H1 (cell line): ENCODE measurements at regions not wholly inside any gene's neighbourhood (a gene's known extent, or its start where the extent isn't known, plus 50 kb on each side); places are given as distances from the start of the nearest gene placed in this dataset.
A peak's percentile ranks its signal among the peaks of the same experiment; 100 is the strongest.

Experiments used
- CTCF ChIA-PET: fragments of 300-600 bp; sonication (Branson Sonifier 250); formaldehyde crosslinking; loops from one replicate; lab custom pipeline; 2021; ENCODE audit not compliant: partially characterized antibody; lab: Charles Lee
- POLR2A ChIA-PET: fragments of 300-600 bp; sonication (Branson Sonifier 250); formaldehyde crosslinking; loops from one replicate; lab custom pipeline; 2021; ENCODE audit warnings: inconsistent platforms; ENCODE audit not compliant: partially characterized antibody; lab: Charles Lee
- DNase-seq, 2 experiments: peaks; one replicate each; pipeline versions ENCODE4 v3.0.0 to v3.0.0-alpha.2; 2010 to 2022; ENCODE audit warnings: low spot score in 2 of 2, low read depth in 1 of 2, mixed read lengths in 1 of 2
- FAIRE-seq: peaks from 2 replicates; lab custom pipeline; 2011; peaks lifted over from hg19 to GRCh38; lab: Jason Lieb, UNC
- H2AFZ ChIP-seq: 2 replicates; pipeline ENCODE4 v1.8.1; 2012; ENCODE audit warnings: low read length, inconsistent platforms
- H2AK5ac ChIP-seq: 2 replicates; pipeline ENCODE4 v1.6.1; 2013; ENCODE audit warnings: low read depth, low read length
- H2BK120ac ChIP-seq: replicated peaks from 2 replicates; pipeline ENCODE3; 2013; ENCODE audit warnings: low read depth, low read length, inconsistent platforms
- H2BK12ac ChIP-seq: 2 replicates; pipeline ENCODE4 v1.6.1; 2013; ENCODE audit warnings: low read depth, low read length
- H2BK15ac ChIP-seq: 2 replicates; pipeline ENCODE4 v1.6.1; 2013; ENCODE audit warnings: low read length
- H2BK20ac ChIP-seq: 2 replicates; pipeline ENCODE4 v1.6.1; 2013; ENCODE audit warnings: low read length
- H2BK5ac ChIP-seq: 2 replicates; pipeline ENCODE4 v1.6.1; 2013; ENCODE audit warnings: low read depth, low read length
- H3K14ac ChIP-seq: 2 replicates; pipeline ENCODE4 v1.6.1; 2013; ENCODE audit warnings: inconsistent platforms; ENCODE audit not compliant: insufficient read length
- H3K18ac ChIP-seq: 2 replicates; pipeline ENCODE4 v1.6.1; 2013; ENCODE audit warnings: low read length; ENCODE audit errors: extremely low read depth
- H3K23ac ChIP-seq: 2 replicates; pipeline ENCODE4 v1.6.1; 2013; ENCODE audit warnings: inconsistent platforms; ENCODE audit not compliant: insufficient read length
- H3K23me2 ChIP-seq: 2 replicates; pipeline ENCODE4 v1.6.1; 2013; ENCODE audit warnings: low read depth, low read length
- H3K27ac ChIP-seq: 2 replicates; pipeline ENCODE4 v1.6.1; 2011; ENCODE audit warnings: low read depth, low read length, inconsistent platforms
- H3K27me3 ChIP-seq, 4 experiments: replicated peaks in 1 of 4; 1 replicate in 1 of 4; 2 replicates in 3 of 4; pipeline versions ENCODE4 v1.6.1 to v1.8.1; 2011 to 2013; ENCODE audit warnings: low read length in 3 of 4, mild to moderate bottlenecking in 3 of 4, inconsistent platforms in 2 of 4, mixed read lengths in 2 of 4, moderate library complexity in 1 of 4; ENCODE audit not compliant: control insufficient read depth in 3 of 4, insufficient read depth in 3 of 4; ENCODE audit errors: extremely low read depth in 1 of 4
- H3K36me3 ChIP-seq, 4 experiments: 2 replicates each; pipeline versions ENCODE4 v1.6.1 to v1.8.1; 2011 to 2013; ENCODE audit warnings: mild to moderate bottlenecking in 4 of 4, low read length in 3 of 4, moderate library complexity in 2 of 4, control low read depth in 1 of 4, inconsistent platforms in 1 of 4; ENCODE audit not compliant: insufficient read depth in 4 of 4, control insufficient read depth in 2 of 4
- H3K4ac ChIP-seq: replicated peaks from 2 replicates; pipeline ENCODE3; 2013; ENCODE audit warnings: low read length, low read depth, mixed read lengths, inconsistent platforms; ENCODE audit not compliant: insufficient read length
- H3K4me1 ChIP-seq, 4 experiments: replicated peaks in 1 of 4; 1 replicate in 1 of 4; 2 replicates in 3 of 4; pipeline versions ENCODE4 v1.6.1 to v1.8.1; 2011 to 2013; ENCODE audit warnings: low read length in 3 of 4, inconsistent platforms in 2 of 4, mixed read lengths in 1 of 4; ENCODE audit not compliant: insufficient read depth in 4 of 4, control insufficient read depth in 3 of 4
- H3K4me2 ChIP-seq, 2 experiments: 2 replicates each; pipeline versions ENCODE4 v1.6.1 to v1.8.1; 2011 to 2013; ENCODE audit warnings: low read depth in 2 of 2, low read length in 2 of 2, control low read depth in 1 of 2, inconsistent platforms in 1 of 2, mild to moderate bottlenecking in 1 of 2; ENCODE audit not compliant: insufficient read depth in 1 of 2
- H3K4me3 ChIP-seq, 4 experiments: fragments of 200-600, 300-600 bp in 1 of 4; sonication (generic), shearing (Covaris generic), sonication (Bioruptor Twin) in 1 of 4; 2 replicates each; pipeline versions ENCODE4 v1.5.1 to v1.8.1; 2011 to 2016; ENCODE audit warnings: low read length in 4 of 4, low read depth in 3 of 4, control low read depth in 2 of 4, inconsistent platforms in 2 of 4, mild to moderate bottlenecking in 2 of 4, mixed read lengths in 1 of 4, moderate library complexity in 1 of 4; ENCODE audit not compliant: insufficient read depth in 2 of 4; ENCODE audit errors: extremely low read depth in 1 of 4
- H3K56ac ChIP-seq: replicated peaks from 2 replicates; pipeline ENCODE3; 2013; ENCODE audit warnings: low read depth, mild to moderate bottlenecking, mixed read lengths, low read length, inconsistent platforms; ENCODE audit not compliant: insufficient read length
- H3K79me1 ChIP-seq: 2 replicates; pipeline ENCODE4 v1.6.1; 2013; ENCODE audit warnings: low read depth, low read length, control low read depth
- H3K79me2 ChIP-seq, 2 experiments: 2 replicates each; pipeline versions ENCODE4 v1.6.1 to v1.8.1; 2012 to 2013; ENCODE audit warnings: low read length in 2 of 2, mild to moderate bottlenecking in 2 of 2, inconsistent platforms in 1 of 2; ENCODE audit not compliant: insufficient read depth in 2 of 2, control insufficient read depth in 1 of 2
- H3K9ac ChIP-seq, 4 experiments: replicated peaks in 1 of 4; 1 replicate in 1 of 4; 2 replicates in 3 of 4; pipeline versions ENCODE4 v1.6.1 to v1.8.1; 2011 to 2013; ENCODE audit warnings: low read depth in 3 of 4, low read length in 3 of 4, control low read depth in 2 of 4, mild to moderate bottlenecking in 2 of 4, moderate library complexity in 2 of 4, inconsistent platforms in 1 of 4; ENCODE audit errors: extremely low read depth in 1 of 4
- H3K9me3 ChIP-seq, 2 experiments: 2 replicates each; pipeline versions ENCODE4 v1.6.1 to v1.8.1; 2012 to 2013; ENCODE audit warnings: mild to moderate bottlenecking in 2 of 2, moderate library complexity in 2 of 2, control low read depth in 1 of 2, inconsistent platforms in 1 of 2, low read depth in 1 of 2, low read length in 1 of 2, mixed read lengths in 1 of 2; ENCODE audit not compliant: insufficient read depth in 2 of 2
- H4K20me1 ChIP-seq, 2 experiments: replicated peaks in 1 of 2; 2 replicates each; pipeline versions ENCODE3 to v1.8.1; 2011 to 2013; ENCODE audit warnings: inconsistent platforms in 2 of 2, low read length in 2 of 2, mild to moderate bottlenecking in 1 of 2; ENCODE audit not compliant: insufficient read depth in 2 of 2, control insufficient read depth in 1 of 2
- H4K5ac ChIP-seq: 2 replicates; pipeline ENCODE4 v1.6.1; 2013; ENCODE audit warnings: low read length, low read depth, mixed read lengths, inconsistent platforms; ENCODE audit not compliant: insufficient read length
- H4K8ac ChIP-seq: 2 replicates; pipeline ENCODE4 v1.8.0; 2013; ENCODE audit warnings: mild to moderate bottlenecking, moderate library complexity, low read length, inconsistent platforms; ENCODE audit not compliant: insufficient read depth; ENCODE audit errors: extremely low read depth
- H4K91ac ChIP-seq: replicated peaks from 2 replicates; pipeline ENCODE3; 2013; ENCODE audit warnings: low read length, mixed read lengths, inconsistent platforms; ENCODE audit not compliant: insufficient read length
- ATF3 ChIP-seq: IDR thresholded peaks from 2 replicates; pipeline ENCODE4 v1.6.1; 2011; ENCODE audit warnings: low read depth, mild to moderate bottlenecking, low read length; ENCODE audit not compliant: insufficient read depth
- GABPA ChIP-seq: IDR thresholded peaks from 2 replicates; pipeline ENCODE4 v1.6.1; 2011; ENCODE audit warnings: mild to moderate bottlenecking, low read length, moderate library complexity, borderline replicate concordance; ENCODE audit not compliant: insufficient read depth
- JUN ChIP-seq: IDR thresholded peaks from 2 replicates; pipeline ENCODE4 v1.6.1; 2011; ENCODE audit warnings: low read depth, mild to moderate bottlenecking, improper control_type of control experiment, low read length
- PHF8 ChIP-seq: fragments of 200-600 bp; sonication (generic); conservative IDR thresholded peaks from 2 replicates; pipeline ENCODE4 v1.7.1; 2012; ENCODE audit warnings: low read depth, mild to moderate bottlenecking, inconsistent platforms, low read length, moderate library complexity
- RNF2 ChIP-seq: fragments of 200-900, 300-1000 bp; sonication (generic); IDR thresholded peaks from 2 replicates; pipeline ENCODE4 v1.7.1; 2016; ENCODE audit warnings: borderline replicate concordance, low read depth, mild to moderate bottlenecking, antibody characterized with exemption, low read length; ENCODE audit not compliant: poor library complexity, severe bottlenecking; ENCODE audit errors: missing control alignments
- SAP30 ChIP-seq: fragments of 300-600 bp; sonication (generic); IDR thresholded peaks from 2 replicates; pipeline ENCODE4 v1.7.1; 2012; ENCODE audit warnings: low read length, moderate library complexity, mild to moderate bottlenecking, inconsistent platforms; ENCODE audit not compliant: insufficient read depth, insufficient replicate concordance
- SRF ChIP-seq: IDR thresholded peaks from 2 replicates; pipeline ENCODE4 v1.6.1; 2011; ENCODE audit warnings: mild to moderate bottlenecking, low read depth, low read length, moderate library complexity
- SUZ12 ChIP-seq: fragments of 200-600 bp; sonication (generic); IDR thresholded peaks from 2 replicates; pipeline ENCODE4 v1.6.1; 2012; ENCODE audit warnings: mild to moderate bottlenecking, inconsistent platforms, low read length, moderate library complexity, mixed read lengths
- TAF1 ChIP-seq: IDR thresholded peaks from 2 replicates; pipeline ENCODE4 v1.6.1; 2011; ENCODE audit warnings: mild to moderate bottlenecking, low read depth, low read length
- TCF12 ChIP-seq: IDR thresholded peaks from 2 replicates; pipeline ENCODE4 v1.6.1; 2011; ENCODE audit warnings: low read depth, mild to moderate bottlenecking, low read length
- USF2 ChIP-seq: IDR thresholded peaks from 2 replicates; pipeline ENCODE4 v1.6.1; 2011; ENCODE audit warnings: low read length, improper control_type of control experiment
- ZNF274 ChIP-seq: IDR thresholded peaks from 2 replicates; pipeline ENCODE4 v1.7.0; 2012; ENCODE audit warnings: low read length, borderline replicate concordance; ENCODE audit errors: extremely low read depth
- WGBS, 2 experiments: shearing (Covaris generic) in 1 of 2; methylation state at CpG; one replicate each; pipeline versions ENCODE4 v1.1.6 to v1.1.7; 2013 to 2015; ENCODE audit warnings: low lambda C conversion rate in 2 of 2, mixed read lengths in 2 of 2, inconsistent platforms in 1 of 2, low coverage in 1 of 2, missing lambda C conversion rate in 1 of 2; ENCODE audit not compliant: insufficient replicate concordance in 2 of 2, insufficient coverage in 1 of 2, insufficient read length in 1 of 2; ENCODE audit errors: extremely low coverage in 1 of 2, missing lambda C conversion rate in 1 of 2; 5-methylcytosine and 5-hydroxymethylcytosine counted together

- FAIRE-seq (no peak), DNase-seq (no peak)
- 84% methylated on average over 5 of the region's 5 CpGs; no CpG with 5 or more reads in 1 of the 2 experiments for WGBS, 2 experiments
- H4K8ac ChIP-seq: no peak overlapping the region
- H3K27me3 ChIP-seq: no peaks in the 10 kb centered on the region
- H3K79me2 ChIP-seq: no peaks in the 10 kb centered on the region
- H3K27ac ChIP-seq: no peak overlapping the region
- CTCF ChIA-PET: interaction anchor here (0.9 to 1.6 kb wide), 4 partner anchors 9 to 30 kb away, joined by 3 to 4 read pairs (median 3); no protein-coding TSS in a partner anchor
- 0 out of 2 replicates have a peak overlapping the region, but pooled peaks have one; percentile 3 for H2BK12ac ChIP-seq
- H3K23ac ChIP-seq: no peak overlapping the region
- peaks cover 4 to 6% (median 5%) of the 10 kb centered on the region in 4 experiments; a peak in 5 of 7 replicates for H3K4me1 ChIP-seq
- H4K5ac ChIP-seq: no peak overlapping the region
- no peak overlapping the region for H4K91ac ChIP-seq
- H3K4me3 ChIP-seq: no peak overlapping the region
- H3K14ac ChIP-seq: no peak overlapping the region
- no peaks in the 10 kb centered on the region for H3K23me2 ChIP-seq
- H4K20me1 ChIP-seq: no peaks in the 10 kb centered on the region
- no peak overlapping the region for H2BK15ac ChIP-seq
- H2AFZ ChIP-seq: 0 out of 2 replicates have a peak overlapping the region, but pooled peaks have one; percentile 46
- no peak overlapping the region for H2BK20ac ChIP-seq
- POLR2A ChIA-PET: interaction anchor here (0.6 kb wide), 1 partner anchor 125 kb away, joined by 3 read pairs; no protein-coding TSS in a partner anchor
- no peak overlapping the region for H2AK5ac ChIP-seq
- H3K36me3 ChIP-seq: no peaks in the 10 kb centered on the region
- H2BK120ac ChIP-seq: no peak overlapping the region
- H3K9ac ChIP-seq: no peak overlapping the region; a peak in 1 of 7 replicates
- H3K79me1 ChIP-seq: no peaks in the 10 kb centered on the region
- H3K56ac ChIP-seq: no peak overlapping the region
- no peak overlapping the region for H3K4ac ChIP-seq
- peaks cover 2 to 4% of the 10 kb centered on the region in 2 experiments; a peak in 2 of 4 replicates for H3K9me3 ChIP-seq
- H2BK5ac ChIP-seq: no peak overlapping the region
- H3K18ac ChIP-seq: no peak overlapping the region
- no peak overlapping the region for H3K4me2 ChIP-seq
- TF ChIP-seq TCF12 (no peak), ZNF274 (no peak), USF2 (no peak), PHF8 (no peak), RNF2 (no peak), JUN (no peak), SRF (no peak), SAP30 (no peak), TAF1 (no peak), ATF3 (no peak), SUZ12 (no peak), GABPA (no peak)
Measured at GRCh38 chr9:105118636-105119035, 125.8 kb upstream of the SLC44A1 start.
